Fibroblast of lung (primary cell): ENCODE measurements at regions not wholly inside any gene's neighbourhood (a gene's known extent, or its start where the extent isn't known, plus 50 kb on each side); places are given as distances from the start of the nearest gene placed in this dataset.

Source experiments
- DNase-seq, 2 donors: peaks; one replicate each; pipeline versions ENCODE4 v3.0.0 to v3.0.0-alpha.2; 2010; ENCODE audit warnings: low read depth in 2 of 2
- H2AFZ ChIP-seq: 2 replicates; pipeline ENCODE4 v1.5.1; 2012; ENCODE audit warnings: low read length, control low read depth, inconsistent platforms
- H3K27ac ChIP-seq: 2 replicates; pipeline ENCODE4 v1.5.1; 2011; ENCODE audit warnings: low read length, control low read depth; ENCODE audit not compliant: insufficient read depth
- H3K27me3 ChIP-seq: 2 replicates; pipeline ENCODE4 v1.5.1; 2011; ENCODE audit warnings: mild to moderate bottlenecking, low read length; ENCODE audit not compliant: control insufficient read depth, insufficient read depth
- H3K36me3 ChIP-seq: 2 replicates; pipeline ENCODE4 v1.5.1; 2011; ENCODE audit warnings: low read length; ENCODE audit not compliant: control insufficient read depth, insufficient read depth
- H3K4me1 ChIP-seq: 2 replicates; pipeline ENCODE4 v1.5.1; 2011; ENCODE audit warnings: low read length; ENCODE audit not compliant: control insufficient read depth, insufficient read depth; ENCODE audit errors: extremely low read depth
- H3K4me2 ChIP-seq: 2 replicates; pipeline ENCODE4 v1.5.1; 2011; ENCODE audit warnings: low read length, control low read depth; ENCODE audit not compliant: insufficient read depth; ENCODE audit errors: extremely low read depth
- H3K4me3 ChIP-seq, 4 experiments: fragments of 200-600 bp in 1 of 4; sonication (generic) in 1 of 4; replicated peaks in 1 of 4; 2 replicates each; pipeline ENCODE4 v1.5.1; 2011 to 2016; ENCODE audit warnings: low read length in 4 of 4, low read depth in 3 of 4, mild to moderate bottlenecking in 3 of 4, control low read depth in 2 of 4, inconsistent platforms in 1 of 4, mixed read lengths in 1 of 4; ENCODE audit not compliant: insufficient read depth in 1 of 4; ENCODE audit errors: control extremely low read depth in 1 of 4
- H3K79me2 ChIP-seq: 2 replicates; pipeline ENCODE4 v1.5.1; 2012; ENCODE audit warnings: mild to moderate bottlenecking, low read length, inconsistent platforms; ENCODE audit not compliant: control insufficient read depth, insufficient read depth
- H3K9ac ChIP-seq: 2 replicates; pipeline ENCODE4 v1.5.1; 2011; ENCODE audit warnings: mild to moderate bottlenecking, low read length, control low read depth; ENCODE audit not compliant: insufficient read depth
- H3K9me3 ChIP-seq: 2 replicates; pipeline ENCODE4 v1.5.1; 2012; ENCODE audit warnings: low read depth, low read length; ENCODE audit not compliant: control insufficient read depth, insufficient read depth
- H4K20me1 ChIP-seq: 2 replicates; pipeline ENCODE4 v1.5.1; 2011; ENCODE audit warnings: low read length; ENCODE audit not compliant: control insufficient read depth, insufficient read depth; ENCODE audit errors: extremely low read depth
- CTCF ChIP-seq, 2 donors: IDR thresholded peaks in 1 of 2; conservative IDR thresholded peaks in 1 of 2; 1 replicate in 1 of 2; 2 replicates in 1 of 2; pipeline ENCODE4 v1.5.1; 2011 to 2012; ENCODE audit warnings: low read length in 2 of 2, control low read depth in 1 of 2, inconsistent platforms in 1 of 2, low read depth in 1 of 2, mild to moderate bottlenecking in 1 of 2
- EZH2 ChIP-seq: IDR thresholded peaks from 2 replicates; pipeline ENCODE4 v1.5.1; 2012; ENCODE audit warnings: low read length, control low read depth, mild to moderate bottlenecking; ENCODE audit errors: missing control alignments

GRCh38 chr6:165010556-165011535, 298.6 kb downstream of the C6orf118 start:
- Histone ChIP-seq H3K36me3 (no peaks in the 10 kb centered on the region), H3K27ac (no peak overlapping the region), H3K4me1 (no peaks in the 10 kb centered on the region), H3K79me2 (no peaks in the 10 kb centered on the region), H3K4me3 (no peak overlapping the region), H3K4me2 (no peak overlapping the region), H3K9me3 (no peaks in the 10 kb centered on the region), H3K27me3 (no peaks in the 10 kb centered on the region), H2AFZ (no peak overlapping the region), H4K20me1 (no peaks in the 10 kb centered on the region), H3K9ac (no peak overlapping the region)
- DNase-seq, result peak in 1 of 2 donors; percentile 87
- no peak for TF ChIP-seq CTCF (conservative IDR thresholded peaks at IDR 0.05 in 1 of 2, IDR thresholded peaks at IDR 0.05 in 1 of 2; ENCODE audit: low read depth in 1 of 2, low read length in 2 of 2)
- TF ChIP-seq EZH2, result no peak

GRCh38 chr6:165008971-165009370, 300.4 kb downstream of the C6orf118 start:
- no peak overlapping the region for H3K27ac ChIP-seq
- no peak overlapping the region for H3K4me2 ChIP-seq
- no peaks in the 10 kb centered on the region for H3K79me2 ChIP-seq
- peak in 1 of 2 donors; percentile 56 for DNase-seq
- H4K20me1 ChIP-seq, result no peaks in the 10 kb centered on the region
- H3K9me3 ChIP-seq, result no peaks in the 10 kb centered on the region
- H2AFZ ChIP-seq, result no peak overlapping the region
- no peak overlapping the region for H3K9ac ChIP-seq
- no peak overlapping the region for H3K4me3 ChIP-seq
- TF ChIP-seq EZH2 (no peak), CTCF (conservative IDR thresholded peaks at IDR 0.05 in 1 of 2, IDR thresholded peaks at IDR 0.05 in 1 of 2; ENCODE audit: low read depth in 1 of 2, low read length in 2 of 2) (no peak)
- H3K27me3 ChIP-seq, result no peaks in the 10 kb centered on the region
- no peaks in the 10 kb centered on the region for H3K4me1 ChIP-seq
- no peaks in the 10 kb centered on the region for H3K36me3 ChIP-seq

GRCh38 chr6:165002866-165003265, 306.5 kb downstream of the C6orf118 start:
- no peak overlapping the region for H3K4me3 ChIP-seq
- H3K9me3 ChIP-seq, result no peaks in the 10 kb centered on the region
- no peak overlapping the region for H3K27ac ChIP-seq
- H2AFZ ChIP-seq, result no peak overlapping the region
- no peak overlapping the region for H3K4me2 ChIP-seq
- H3K79me2 ChIP-seq, result no peaks in the 10 kb centered on the region
- H3K27me3 ChIP-seq, result no peaks in the 10 kb centered on the region
- no peak overlapping the region for H3K9ac ChIP-seq
- no peaks in the 10 kb centered on the region for H3K36me3 ChIP-seq
- peak in 1 of 2 donors; percentile 0 for DNase-seq
- no peaks in the 10 kb centered on the region for H4K20me1 ChIP-seq
- TF ChIP-seq EZH2 (no peak), CTCF (conservative IDR thresholded peaks at IDR 0.05 in 1 of 2, IDR thresholded peaks at IDR 0.05 in 1 of 2; ENCODE audit: low read depth in 1 of 2, low read length in 2 of 2) (no peak)
- no peaks in the 10 kb centered on the region for H3K4me1 ChIP-seq
